H9 (cell line): ENCODE measurements at regions not wholly inside any gene's neighbourhood (a gene's known extent, or its start where the extent isn't known, plus 50 kb on each side); places are given as distances from the start of the nearest gene placed in this dataset.

Experiments
- DNase-seq: peaks from one replicate; pipeline ENCODE4 v3.0.0-alpha.2; 2017
- H2AFZ ChIP-seq: one replicate; pipeline ENCODE4 v1.6.1; 2013; ENCODE audit warnings: mild to moderate bottlenecking, low read length, control low read depth, moderate library complexity
- H2AK5ac ChIP-seq: 2 replicates; pipeline ENCODE4 v1.6.1; 2013; ENCODE audit warnings: low read length, control low read depth, mixed read lengths; ENCODE audit not compliant: insufficient read length
- H2BK120ac ChIP-seq: one replicate; pipeline ENCODE4 v1.6.1; 2013; ENCODE audit warnings: low read depth, mild to moderate bottlenecking, low read length, control low read depth, inconsistent platforms; ENCODE audit not compliant: poor library complexity, severe bottlenecking
- H2BK12ac ChIP-seq: 2 replicates; pipeline ENCODE4 v1.6.1; 2013; ENCODE audit warnings: low read length, control low read depth, mixed read lengths, low read depth; ENCODE audit not compliant: insufficient read length
- H2BK15ac ChIP-seq: 2 replicates; pipeline ENCODE4 v1.6.1; 2013; ENCODE audit warnings: low read depth, low read length, control low read depth
- H2BK20ac ChIP-seq: one replicate; pipeline ENCODE4 v1.6.1; 2013; ENCODE audit warnings: low read depth, mild to moderate bottlenecking, low read length, control low read depth, inconsistent platforms; ENCODE audit not compliant: poor library complexity, severe bottlenecking
- H2BK5ac ChIP-seq: 2 replicates; pipeline ENCODE4 v1.6.1; 2013; ENCODE audit warnings: low read length, control low read depth, mixed read lengths; ENCODE audit not compliant: insufficient read length
- H3K14ac ChIP-seq: 2 replicates; pipeline ENCODE4 v1.6.1; 2013; ENCODE audit warnings: low read length, control low read depth; ENCODE audit not compliant: insufficient read depth
- H3K18ac ChIP-seq: 2 replicates; pipeline ENCODE4 v1.6.1; 2013; ENCODE audit warnings: low read depth, mild to moderate bottlenecking, mixed read lengths, low read length, control low read depth; ENCODE audit not compliant: insufficient read length
- H3K23ac ChIP-seq: 2 replicates; pipeline ENCODE4 v1.6.1; 2013; ENCODE audit warnings: low read length, control low read depth, mixed read lengths, low read depth; ENCODE audit not compliant: insufficient read length
- H3K23me2 ChIP-seq: 2 replicates; pipeline ENCODE4 v1.6.1; 2013; ENCODE audit warnings: low read depth, mild to moderate bottlenecking, mixed read lengths, low read length, control low read depth; ENCODE audit not compliant: insufficient read length, poor library complexity, severe bottlenecking
- H3K27ac ChIP-seq: 2 replicates; pipeline ENCODE4 v1.5.1; 2013; ENCODE audit warnings: low read length, control low read depth, mixed read lengths, low read depth; ENCODE audit not compliant: insufficient read length
- H3K27me3 ChIP-seq: 2 replicates; pipeline ENCODE4 v1.6.1; 2013; ENCODE audit warnings: low read length, control low read depth, inconsistent platforms; ENCODE audit not compliant: insufficient read depth
- H3K4ac ChIP-seq: 2 replicates; pipeline ENCODE4 v1.6.1; 2013; ENCODE audit warnings: low read depth, mild to moderate bottlenecking, control low read depth, inconsistent platforms, low read length, moderate library complexity
- H3K4me1 ChIP-seq: 2 replicates; pipeline ENCODE4 v1.6.1; 2013; ENCODE audit warnings: low read length, control low read depth, inconsistent platforms; ENCODE audit not compliant: insufficient read depth
- H3K4me2 ChIP-seq: 2 replicates; pipeline ENCODE4 v1.6.1; 2013; ENCODE audit warnings: low read length, control low read depth, mixed read lengths; ENCODE audit not compliant: insufficient read length, insufficient read depth
- H3K56ac ChIP-seq: 2 replicates; pipeline ENCODE4 v1.6.1; 2013; ENCODE audit warnings: low read depth, mild to moderate bottlenecking, mixed read lengths, low read length, control low read depth; ENCODE audit not compliant: insufficient read length
- H3K79me1 ChIP-seq: 2 replicates; pipeline ENCODE4 v1.6.1; 2013; ENCODE audit warnings: low read depth, mild to moderate bottlenecking, moderate library complexity, low read length, control low read depth, inconsistent platforms; ENCODE audit not compliant: insufficient read depth, poor library complexity, severe bottlenecking
- H3K79me2 ChIP-seq: 2 replicates; pipeline ENCODE4 v1.6.1; 2013; ENCODE audit warnings: low read length, control low read depth, inconsistent platforms; ENCODE audit not compliant: insufficient read depth
- H3K9ac ChIP-seq: 2 replicates; pipeline ENCODE4 v1.6.1; 2013; ENCODE audit warnings: low read length, control low read depth, mixed read lengths; ENCODE audit not compliant: insufficient read length; ENCODE audit errors: extremely low read depth
- H3K9me3 ChIP-seq: one replicate; pipeline ENCODE4 v1.6.1; 2013; ENCODE audit warnings: low read depth, low read length, inconsistent platforms; ENCODE audit not compliant: control insufficient read depth
- H3T11ph ChIP-seq: one replicate; pipeline ENCODE4 v1.6.1; 2013; ENCODE audit warnings: mild to moderate bottlenecking, low read length, control low read depth, inconsistent platforms
- H4K20me1 ChIP-seq: one replicate; pipeline ENCODE4 v1.6.1; 2013; ENCODE audit not compliant: control insufficient read depth, insufficient read length, insufficient read depth
- H4K5ac ChIP-seq: 2 replicates; pipeline ENCODE4 v1.6.1; 2013; ENCODE audit warnings: low read depth, mild to moderate bottlenecking, mixed read lengths, low read length, control low read depth; ENCODE audit not compliant: insufficient read length
- H4K8ac ChIP-seq: replicated peaks from 2 replicates; pipeline ENCODE4 v1.6.1; 2013; ENCODE audit warnings: low read length, control low read depth, mixed read lengths, low read depth; ENCODE audit not compliant: insufficient read length
- H4K91ac ChIP-seq: 2 replicates; pipeline ENCODE4 v1.6.1; 2013; ENCODE audit warnings: low read depth, mild to moderate bottlenecking, moderate library complexity, mixed read lengths, low read length, control low read depth; ENCODE audit not compliant: insufficient read length
- H3K27ac Mint-ChIP-seq, 3 experiments: 2 replicates in 2 of 3; 3 replicates in 1 of 3; pipeline ENCODE4 v1.8.0; 2020 to 2021; ENCODE audit warnings: mixed read lengths in 3 of 3, mild to moderate bottlenecking in 1 of 3, moderate library complexity in 1 of 3
- H3K27me3 Mint-ChIP-seq: 2 replicates; pipeline ENCODE4 v1.8.0; 2021; ENCODE audit warnings: low read depth, mild to moderate bottlenecking, moderate library complexity, mixed read lengths
- H3K36me3 Mint-ChIP-seq, 3 experiments: 2 replicates in 2 of 3; 3 replicates in 1 of 3; pipeline ENCODE4 v1.8.0; 2020 to 2021; ENCODE audit warnings: low read depth in 3 of 3, mixed read lengths in 3 of 3; ENCODE audit not compliant: insufficient read depth in 1 of 3
- H3K4me1 Mint-ChIP-seq, 2 experiments: 2 replicates each; pipeline ENCODE4 v1.8.0; 2020; ENCODE audit warnings: mixed read lengths in 2 of 2
- H3K4me3 Mint-ChIP-seq, 2 experiments: 2 replicates in 1 of 2; 3 replicates in 1 of 2; pipeline ENCODE4 v1.8.0; 2020 to 2021; ENCODE audit warnings: mild to moderate bottlenecking in 2 of 2, mixed read lengths in 2 of 2, moderate library complexity in 1 of 2
- H3K9me3 Mint-ChIP-seq, 2 experiments: 2 replicates in 1 of 2; 3 replicates in 1 of 2; pipeline ENCODE4 v1.8.0; 2020; ENCODE audit warnings: mild to moderate bottlenecking in 2 of 2, mixed read lengths in 2 of 2, moderate library complexity in 1 of 2
- WGBS: extraction: QIAGEN DNeasy Blood & Tissue Kit; methylation state at CpG from one replicate; pipeline ENCODE4 v1.1.7; 2013; ENCODE audit warnings: missing lambda C conversion rate, low lambda C conversion rate, mixed read lengths; ENCODE audit not compliant: insufficient read length; ENCODE audit errors: extremely low coverage; 5-methylcytosine and 5-hydroxymethylcytosine counted together
- TF ChIP-seq, protein P1 (sequence below): fragments of 200-600 bp; sonication (generic); conservative IDR thresholded peaks from 3 replicates; pipeline ENCODE4 v1.8.0; 2021; ENCODE audit warnings: antibody characterized with exemption, mild to moderate bottlenecking

DNA sequence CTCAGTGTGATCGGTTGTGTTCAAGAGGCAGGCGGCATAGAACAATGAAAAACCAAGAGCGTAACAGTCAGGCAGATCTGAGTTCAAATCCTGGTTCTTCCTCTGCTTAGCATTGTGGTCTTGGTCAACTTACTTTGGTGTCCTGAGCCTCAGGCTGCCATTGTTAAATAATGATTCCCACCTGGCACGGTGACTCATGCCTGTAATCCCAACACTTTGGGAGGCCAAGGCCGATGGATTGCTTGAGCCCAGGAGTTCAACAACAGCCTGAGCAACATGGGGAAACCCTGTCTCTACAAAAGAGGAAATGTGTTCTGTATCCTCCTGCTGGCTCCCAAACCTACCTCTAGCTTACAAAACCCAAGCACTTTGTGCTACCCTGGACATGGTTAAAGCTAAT, 129.0 kb upstream of the STX18 start:
- H3K36me3 Mint-ChIP-seq = peaks cover 0 to 3% (median 0%) of the 10 kb centered on the region in 3 experiments; a peak in 2 of 7 replicates
- Histone ChIP-seq H2AFZ (no peak overlapping the region), H4K5ac (peak overlapping the region; percentile 61), H4K91ac (no peak overlapping the region), H4K20me1 (no peaks in the 10 kb centered on the region), H3K4me1 (peaks cover 14% of the 10 kb centered on the region; the same call in 1 of the 2 replicates), H2BK20ac (no peak overlapping the region), H3K56ac (no peak overlapping the region), H2BK15ac (0 out of 2 replicates have a peak overlapping the region, but pooled peaks have one; percentile 59), H2BK12ac (no peak overlapping the region), H3K27me3 (no peaks in the 10 kb centered on the region), H3T11ph (no peak overlapping the region), H3K79me2 (no peaks in the 10 kb centered on the region), H3K18ac (peak overlapping the region; percentile 44), H3K4me2 (no peak overlapping the region), H2BK120ac (no peak overlapping the region), H3K79me1 (no peaks in the 10 kb centered on the region), H3K14ac (0 out of 2 replicates have a peak overlapping the region, but pooled peaks have one; percentile 30), H3K23ac (no peak overlapping the region), H2AK5ac (peak overlapping the region; percentile 90), H3K27ac (no peak overlapping the region), H3K4ac (no peak overlapping the region), H3K9ac (no peak overlapping the region), H3K23me2 (peaks cover 3% of the 10 kb centered on the region), H4K8ac (no peak overlapping the region), H2BK5ac (peak overlapping the region; percentile 46), H3K9me3 (no peaks in the 10 kb centered on the region)
- H3K4me1 Mint-ChIP-seq = peaks cover 52 to 58% of the 10 kb centered on the region in 2 experiments
- H3K27ac Mint-ChIP-seq = no peak overlapping the region
- TF ChIP-seq, protein P1, sequence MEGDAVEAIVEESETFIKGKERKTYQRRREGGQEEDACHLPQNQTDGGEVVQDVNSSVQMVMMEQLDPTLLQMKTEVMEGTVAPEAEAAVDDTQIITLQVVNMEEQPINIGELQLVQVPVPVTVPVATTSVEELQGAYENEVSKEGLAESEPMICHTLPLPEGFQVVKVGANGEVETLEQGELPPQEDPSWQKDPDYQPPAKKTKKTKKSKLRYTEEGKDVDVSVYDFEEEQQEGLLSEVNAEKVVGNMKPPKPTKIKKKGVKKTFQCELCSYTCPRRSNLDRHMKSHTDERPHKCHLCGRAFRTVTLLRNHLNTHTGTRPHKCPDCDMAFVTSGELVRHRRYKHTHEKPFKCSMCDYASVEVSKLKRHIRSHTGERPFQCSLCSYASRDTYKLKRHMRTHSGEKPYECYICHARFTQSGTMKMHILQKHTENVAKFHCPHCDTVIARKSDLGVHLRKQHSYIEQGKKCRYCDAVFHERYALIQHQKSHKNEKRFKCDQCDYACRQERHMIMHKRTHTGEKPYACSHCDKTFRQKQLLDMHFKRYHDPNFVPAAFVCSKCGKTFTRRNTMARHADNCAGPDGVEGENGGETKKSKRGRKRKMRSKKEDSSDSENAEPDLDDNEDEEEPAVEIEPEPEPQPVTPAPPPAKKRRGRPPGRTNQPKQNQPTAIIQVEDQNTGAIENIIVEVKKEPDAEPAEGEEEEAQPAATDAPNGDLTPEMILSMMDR = no peak
- no CpG with 5 or more reads among the region's 5 CpGs for WGBS
- no peak overlapping the region for H3K4me3 Mint-ChIP-seq
- H3K9me3 Mint-ChIP-seq = no peaks in the 10 kb centered on the region; a peak in 1 of 5 replicates
- H3K27me3 Mint-ChIP-seq = peaks cover 5% of the 10 kb centered on the region; the same call in 1 of the 2 replicates
- peak; percentile 48 for DNase-seq
